Superior temporal gyrus (tissue), 1 donor: ENCODE measurements at regions not wholly inside any gene's neighbourhood (a gene's known extent, or its start where the extent isn't known, plus 50 kb on each side); places are given as distances from the start of the nearest gene placed in this dataset.
"Not testable (repeated sequence)": the region's sequence is repeated elsewhere in the genome, so short reads cannot be mapped to it uniquely, and the experiment has no call there.

Experiments used
- DNase-seq: peaks from one replicate; pipeline ENCODE4 v3.0.0-alpha.2; 2016; ENCODE audit errors: extremely low spot score

- no peak for DNase-seq
Observed at GRCh38 chr13:111064661-111065060, 50.4 kb upstream of the ARHGEF7 start.

GRCh38 chr13:111062966-111063365 lies 52.1 kb upstream of the ARHGEF7 start:
- no peak for DNase-seq

DNA sequence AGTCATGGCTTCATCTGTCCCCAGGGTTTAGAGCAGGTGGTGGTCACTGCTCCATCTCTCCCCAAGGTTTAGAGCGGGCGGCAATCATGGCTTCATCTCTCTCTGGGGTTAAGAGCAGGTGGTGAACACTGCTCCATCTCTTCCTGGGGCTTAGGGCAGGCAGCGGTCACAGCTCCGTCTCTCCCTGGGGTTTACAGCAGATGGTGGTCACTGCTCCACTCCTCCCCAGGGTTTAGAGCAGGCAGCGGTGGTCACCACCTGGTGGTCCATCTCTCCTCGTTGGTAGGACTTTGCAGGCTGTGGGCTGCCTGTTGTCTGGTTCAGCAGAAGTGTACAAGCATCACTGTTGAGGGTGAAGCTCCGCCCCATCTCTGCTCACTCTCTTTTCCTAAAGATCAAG lies 52.8 kb upstream of the ARHGEF7 start:
- DNase-seq: no peak

DNA sequence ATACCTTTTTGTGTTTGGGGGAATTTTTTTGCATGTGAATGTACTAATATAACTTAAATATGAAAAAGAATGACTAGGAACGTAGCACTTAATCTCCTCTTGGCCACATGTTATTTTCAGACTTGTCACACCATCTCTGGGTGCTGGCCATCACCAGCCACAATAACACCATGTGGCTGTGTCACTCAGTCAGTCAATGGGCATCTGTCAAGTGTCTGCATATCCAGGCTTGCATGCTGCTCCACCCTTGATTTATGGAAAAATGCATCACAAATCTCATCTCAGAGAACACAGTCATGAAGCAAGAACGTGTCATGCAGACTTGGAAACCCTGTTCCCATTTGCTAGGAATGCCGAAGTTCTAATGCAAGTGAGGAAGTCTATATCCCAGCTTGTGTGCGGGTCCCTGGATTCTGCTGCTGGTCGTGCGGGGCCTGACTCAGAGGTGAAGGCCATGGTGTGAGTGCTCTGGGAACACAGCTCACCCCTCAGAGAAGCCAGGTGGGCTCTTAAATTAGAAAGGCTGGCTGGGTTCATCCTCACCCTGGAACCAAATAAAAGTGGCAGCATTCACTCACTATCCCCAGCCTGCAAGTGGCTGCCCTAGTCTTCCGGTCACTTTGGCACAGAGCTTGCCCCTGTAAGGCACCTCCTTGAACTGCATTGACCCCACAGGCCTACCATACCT lies 53.6 kb upstream of the ARHGEF7 start:
- DNase-seq: no peak

DNA sequence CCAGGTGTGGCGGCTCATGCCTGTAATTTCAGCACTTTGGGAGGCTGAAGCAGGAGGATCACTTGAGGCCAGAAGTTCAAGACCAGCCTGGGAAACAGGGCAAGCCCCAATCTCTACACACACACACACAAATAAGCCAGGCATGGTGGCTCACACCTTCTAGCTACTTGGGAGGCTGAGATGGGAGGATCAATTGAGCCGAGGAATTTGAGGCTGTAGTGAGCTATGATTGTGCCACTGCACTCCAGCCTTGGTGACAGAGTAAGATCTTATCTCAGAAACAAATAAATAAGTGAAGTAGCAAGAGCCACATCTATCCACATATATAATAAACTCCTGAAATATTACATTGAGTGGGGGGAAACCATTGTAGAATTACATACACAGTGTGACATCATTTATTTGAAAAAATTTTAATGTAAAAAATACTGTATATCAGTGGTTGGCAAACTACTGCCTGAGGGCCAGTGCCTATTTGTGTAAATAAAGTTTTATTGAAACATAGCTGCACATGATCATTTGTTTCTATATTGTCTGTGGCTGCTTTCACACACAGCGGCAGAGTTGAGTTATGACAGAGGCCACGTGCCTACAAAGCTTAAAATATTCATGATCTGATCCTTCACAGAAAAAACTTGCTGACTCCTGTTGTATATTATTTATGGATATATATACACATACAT lies 54.7 kb upstream of the ARHGEF7 start:
- DNase-seq: no peak

DNA sequence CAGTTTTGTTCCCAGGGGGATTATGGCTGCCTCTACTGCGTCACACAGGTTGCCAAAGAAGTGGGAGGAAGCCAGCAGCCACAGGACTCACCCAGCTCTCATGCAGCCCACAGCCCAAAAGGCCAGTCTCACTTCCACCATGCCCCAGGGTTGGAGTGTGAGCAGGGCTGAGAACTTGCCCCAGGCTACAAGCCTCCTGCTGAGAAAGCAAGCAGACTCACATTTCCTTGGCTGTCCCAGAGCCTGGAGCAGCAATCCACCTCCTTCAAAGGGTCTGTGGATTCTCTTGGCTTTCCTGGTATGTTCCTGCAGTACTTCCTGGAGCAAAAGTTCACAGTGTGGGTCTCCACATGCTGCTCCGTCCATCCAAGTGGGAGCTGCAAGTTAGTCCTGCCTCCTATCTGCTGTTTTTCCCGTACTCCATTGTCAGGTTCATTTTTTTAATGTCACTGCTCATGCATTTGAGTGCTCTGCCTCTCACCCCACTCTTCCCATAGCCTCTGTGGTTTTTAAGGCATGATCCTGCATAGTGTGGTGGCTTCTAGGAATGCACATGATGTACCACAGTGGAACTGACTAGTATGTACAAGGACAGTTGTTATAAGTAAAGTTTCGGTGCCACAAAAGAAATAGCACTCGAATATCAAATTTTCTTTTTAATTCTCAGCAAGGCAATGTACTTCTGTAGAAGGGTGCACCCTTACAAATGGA lies 56.2 kb upstream of the ARHGEF7 start:
- no peak for DNase-seq

- not testable (repeated sequence) for DNase-seq
Observed at GRCh38 chr13:111058339-111058738, 56.8 kb upstream of the ARHGEF7 start.

DNA sequence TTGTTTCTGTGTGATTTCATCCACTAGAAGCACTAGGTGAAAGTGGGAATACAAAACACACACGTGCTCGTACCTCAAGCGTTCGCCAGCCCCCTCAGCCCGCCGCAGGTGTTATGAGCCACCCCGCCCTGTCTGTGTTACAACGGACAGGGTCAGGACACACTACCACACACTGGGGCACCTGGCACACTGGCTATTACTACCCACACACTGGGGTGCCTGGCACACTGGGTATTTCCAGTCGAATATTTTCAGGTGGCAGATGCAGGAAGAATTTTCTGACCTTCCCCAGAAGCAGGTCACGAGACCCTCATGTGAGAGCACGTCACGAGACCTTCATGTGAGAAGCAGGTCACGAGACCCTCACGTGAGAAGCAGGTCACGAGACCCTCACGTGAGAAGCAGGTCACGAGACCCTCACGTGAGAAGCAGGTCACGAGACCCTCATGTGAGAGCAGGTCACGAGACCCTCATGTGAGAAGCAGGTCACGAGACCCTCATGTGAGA lies 63.3 kb upstream of the ARHGEF7 start:
- DNase-seq: not testable (repeated sequence)

DNA sequence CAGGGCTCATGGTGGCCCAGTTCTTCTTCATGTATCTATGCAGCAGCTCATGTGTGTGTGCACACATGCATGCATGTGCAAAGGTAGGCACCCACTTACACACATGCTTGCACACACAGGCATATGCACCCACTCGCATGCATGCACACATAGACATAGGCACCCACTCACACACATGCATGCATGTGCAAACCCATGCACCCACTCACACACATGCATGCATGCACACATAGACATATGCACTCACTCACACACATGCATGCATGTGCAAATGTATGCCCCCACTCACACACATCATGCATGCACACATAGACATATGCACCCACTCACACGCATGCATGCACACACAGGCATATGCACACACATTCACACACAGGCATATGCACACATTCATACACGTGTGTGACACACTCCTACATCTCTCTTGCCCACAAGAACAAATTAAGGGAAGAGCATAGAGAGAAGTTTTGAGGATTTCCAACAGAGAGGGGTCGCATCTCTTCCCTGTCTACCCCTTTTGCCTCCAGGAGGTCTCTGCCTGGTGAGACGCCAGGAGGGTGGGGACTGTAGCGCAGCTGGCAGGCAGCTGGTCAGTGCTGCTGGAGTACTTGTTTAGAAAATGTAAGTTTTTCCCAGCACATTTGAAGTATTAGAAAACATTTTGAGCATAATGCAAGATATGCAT lies 63.9 kb upstream of the ARHGEF7 start:
- DNase-seq: no peak

DNA sequence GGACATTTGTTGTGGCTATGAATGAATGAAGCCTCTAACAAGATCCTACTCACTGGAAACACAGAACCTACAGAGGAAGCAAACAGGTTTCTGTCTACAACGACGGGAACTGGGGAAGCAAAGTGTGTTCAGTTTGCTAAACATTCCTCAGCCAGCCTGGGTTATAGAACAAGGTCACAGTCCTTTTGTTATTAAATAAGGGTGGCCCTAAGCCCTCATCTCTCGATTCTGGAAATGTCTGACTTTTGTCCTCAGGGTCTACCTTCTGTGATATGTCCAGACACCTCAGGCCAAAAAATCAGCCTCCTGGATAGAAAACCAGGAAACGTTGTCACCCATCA lies 64.6 kb upstream of the ARHGEF7 start:
- no peak for DNase-seq

DNA sequence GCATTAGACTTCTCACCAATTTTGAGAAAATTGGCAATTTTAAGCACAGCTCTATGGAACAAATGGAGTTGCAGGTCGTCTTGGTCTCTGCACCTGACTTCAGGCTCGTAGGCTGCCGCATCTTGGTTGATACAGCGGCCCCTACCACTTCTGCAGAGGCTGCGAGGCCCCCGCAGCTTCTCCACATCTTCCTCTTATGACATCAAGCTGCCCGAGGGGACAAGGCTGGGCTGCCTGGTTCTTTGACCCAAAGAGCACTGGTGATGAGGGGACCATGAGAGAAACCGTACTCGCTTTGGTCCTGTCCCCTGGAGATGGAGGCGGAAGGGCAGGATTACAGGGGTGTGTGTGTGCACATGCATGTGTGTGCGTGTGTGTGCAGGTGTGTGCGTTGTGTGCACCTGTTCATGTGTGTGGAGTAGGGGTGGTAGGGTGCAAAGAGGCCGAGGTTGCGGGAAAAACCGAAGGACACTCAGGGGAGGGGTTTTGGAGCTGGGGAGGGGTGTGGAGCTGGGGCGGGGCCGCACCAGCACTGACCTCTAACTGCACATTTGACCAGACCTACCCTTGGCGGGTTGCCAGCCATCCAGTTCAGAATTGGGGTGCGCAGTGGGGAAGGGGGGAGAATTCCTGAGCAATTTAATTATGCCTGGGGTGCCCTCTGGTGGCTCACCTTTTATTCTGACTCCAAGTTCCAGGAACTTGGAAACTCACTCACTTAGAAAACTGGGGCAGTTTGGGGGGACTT lies 65.1 kb upstream of the ARHGEF7 start:
- peak; percentile 58 for DNase-seq

DNA sequence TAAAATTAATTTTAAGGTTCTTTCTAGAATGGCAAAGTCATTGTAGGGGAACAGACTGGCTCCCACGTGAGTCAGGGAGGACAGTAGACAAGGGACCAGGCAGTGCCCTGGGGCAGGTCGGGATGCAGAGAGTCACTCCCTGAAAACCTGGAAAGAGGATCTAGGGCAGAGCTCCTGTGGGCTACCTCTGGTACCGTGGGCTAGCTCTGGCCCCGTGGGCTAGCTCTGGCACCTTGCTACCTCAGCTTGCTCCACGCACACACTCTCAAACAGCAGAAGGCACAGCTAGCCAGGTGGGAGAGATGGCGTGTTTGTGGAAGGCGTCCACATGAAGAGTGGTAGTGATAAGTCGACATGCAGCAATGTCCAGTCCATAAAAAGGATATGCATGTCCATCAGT lies 66.7 kb upstream of the ARHGEF7 start:
- DNase-seq: no peak

DNA sequence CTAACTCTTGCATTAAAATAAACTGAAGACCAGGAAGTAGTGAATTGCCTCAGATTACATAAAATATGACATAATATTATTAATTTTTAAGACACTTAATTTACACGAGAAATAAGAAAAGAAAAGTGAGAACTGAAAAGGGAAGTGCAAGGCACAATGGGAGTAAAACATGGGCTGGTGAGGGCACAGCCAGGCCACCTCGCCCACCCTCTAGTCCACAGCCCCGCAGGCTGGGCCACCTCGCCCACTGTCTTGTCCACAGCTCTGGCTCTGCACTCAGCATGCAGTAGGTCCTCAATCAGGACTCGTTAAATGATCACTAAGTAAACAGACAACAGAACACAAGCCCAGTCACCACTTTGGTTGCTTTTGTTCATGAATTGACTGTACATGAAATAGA lies 67.8 kb upstream of the ARHGEF7 start:
- no peak for DNase-seq

DNA sequence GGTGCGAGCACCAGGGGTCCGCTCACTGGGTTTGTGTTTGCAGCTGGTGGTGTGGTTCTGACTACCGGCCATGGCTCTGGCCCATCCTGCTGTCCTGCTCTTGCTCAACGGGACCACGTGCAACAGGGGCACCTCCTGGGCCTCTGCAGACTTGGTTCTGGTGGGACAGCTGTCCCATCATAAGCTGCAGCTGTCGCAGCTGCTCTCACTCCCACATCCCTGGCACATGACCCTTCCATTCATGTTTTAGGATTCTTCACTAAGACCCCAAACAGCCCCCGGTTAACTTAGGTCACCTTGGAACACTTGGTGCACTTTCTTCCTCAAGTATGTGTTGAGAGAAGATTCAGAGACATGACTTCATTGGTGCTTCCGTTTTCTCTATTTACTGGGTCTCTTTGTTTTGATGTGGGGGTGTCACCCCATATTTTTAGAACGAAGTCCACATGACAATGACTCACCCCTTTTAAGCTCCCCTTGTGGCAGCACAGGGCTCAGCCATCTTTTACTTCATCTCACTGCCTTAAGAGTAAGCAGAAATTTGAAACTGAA lies 68.4 kb upstream of the ARHGEF7 start:
- DNase-seq: no peak

GRCh38 chr13:111045170-111045569 lies 69.9 kb upstream of the ARHGEF7 start:
- no peak for DNase-seq

DNA sequence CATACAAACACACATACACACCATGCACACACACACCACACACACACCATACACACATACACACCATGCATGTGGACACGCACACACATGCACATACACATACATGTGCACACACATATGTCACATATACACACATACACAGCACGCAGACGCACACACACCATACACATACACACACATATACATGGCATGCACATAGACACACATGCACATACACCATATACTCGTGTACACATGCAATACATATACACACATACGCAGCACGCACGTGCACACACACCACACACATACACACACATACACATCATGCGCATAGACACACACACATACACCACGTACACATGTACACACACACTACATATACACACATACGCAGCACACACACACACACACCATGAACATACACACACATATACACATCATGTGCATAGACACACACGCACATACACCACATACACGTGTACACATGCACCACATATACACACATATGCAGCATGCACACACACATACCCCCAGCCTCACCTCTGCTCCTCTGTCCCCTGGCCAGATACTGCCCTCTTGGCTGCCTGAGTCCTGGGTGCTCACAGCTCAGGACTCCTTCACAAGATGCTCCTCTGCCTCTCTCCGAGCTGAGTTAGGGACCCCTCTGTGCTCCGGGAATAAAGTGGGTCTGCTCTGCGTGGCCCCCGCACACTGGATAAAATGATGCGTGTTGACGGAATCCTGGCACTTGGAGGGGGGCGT lies 70.9 kb upstream of the ARHGEF7 start:
- no peak for DNase-seq

DNA sequence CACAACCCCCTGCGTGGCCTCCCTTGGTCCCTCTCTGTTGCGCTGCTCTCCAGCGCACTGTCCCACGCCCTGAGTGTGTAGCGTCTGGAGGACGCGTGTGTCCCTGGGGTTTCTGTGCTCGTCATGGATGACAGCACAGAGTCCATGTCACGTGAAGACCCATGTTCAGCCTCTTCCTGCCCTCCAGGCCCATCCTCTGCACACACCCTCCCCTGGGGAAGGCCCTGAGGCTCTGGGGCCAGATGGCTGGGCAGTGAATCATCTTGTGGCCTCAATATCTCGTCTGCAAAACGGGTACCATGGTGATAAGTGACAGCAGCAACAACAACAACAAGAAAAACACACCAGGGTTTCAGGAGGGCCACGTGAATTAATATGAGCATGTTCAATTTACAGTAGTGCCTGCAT lies 71.5 kb upstream of the ARHGEF7 start:
- DNase-seq: no peak

DNA sequence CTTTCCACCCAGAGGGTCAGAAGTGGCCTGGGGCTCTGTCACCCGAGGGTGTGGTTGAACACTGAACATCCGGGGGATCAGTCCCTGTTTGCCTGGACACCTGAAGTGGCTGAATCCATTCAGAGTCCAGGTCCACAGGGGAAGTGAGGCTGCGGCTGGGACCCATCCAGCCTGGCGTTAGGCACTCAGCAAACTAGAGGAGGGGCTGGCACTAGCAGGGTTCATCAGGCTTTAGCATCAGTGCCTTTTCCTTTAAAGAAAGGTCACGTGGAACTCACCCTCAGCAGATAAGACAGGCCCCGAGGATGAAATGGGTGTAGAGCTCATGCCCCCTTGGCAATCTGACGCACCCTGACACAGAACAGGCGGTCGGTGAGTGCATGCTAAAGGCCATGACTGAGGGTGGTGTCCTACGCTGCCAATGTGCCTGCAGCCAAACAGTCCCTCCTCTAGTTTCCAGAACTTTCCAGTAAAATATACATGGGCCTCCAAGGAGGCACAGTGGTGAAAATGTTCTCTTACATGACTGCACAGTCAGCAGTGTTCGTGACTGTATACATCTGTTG lies 72.4 kb upstream of the ARHGEF7 start:
- no peak for DNase-seq

- no peak for DNase-seq
Observed at GRCh38 chr13:111040830-111041229, 74.3 kb upstream of the ARHGEF7 start.

GRCh38 chr13:111039735-111040134 lies 75.4 kb upstream of the ARHGEF7 start:
- no peak for DNase-seq
